ENCODE measurements at regions not wholly inside any gene's neighbourhood (a gene's known extent, or its start where the extent isn't known, plus 50 kb on each side); places are given as distances from the start of the nearest gene placed in this dataset.

GRCh38 chr20:7078804-7079203, 311.3 kb downstream of the BMP2 start:
- no peak for TF ChIP-seq POLR2A (IDR thresholded peaks at IDR 0.05; ENCODE audit: low read depth, low read length)
- TF ChIP-seq POLR2AphosphoS5 (IDR thresholded peaks at IDR 0.05; ENCODE audit: low read depth, low read length), result no peak

All from GM12891 (cell line).